Stomach (tissue), 4 donors: ENCODE measurements at regions not wholly inside any gene's neighbourhood (a gene's known extent, or its start where the extent isn't known, plus 50 kb on each side); places are given as distances from the start of the nearest gene placed in this dataset.

ENCODE experiments used
- CTCF ChIP-seq, 7 experiments: fragments of 450-650 bp in 4 of 7; fragments of 200-600 bp in 3 of 7; sonication (generic) in 3 of 7; IDR thresholded peaks; one replicate each; pipeline ENCODE4 v1.5.1; 2016 to 2019; ENCODE audit warnings: antibody characterized with exemption in 7 of 7, control low read depth in 2 of 7, mild to moderate bottlenecking in 1 of 7
- POLR2A ChIP-seq, 4 donors: fragments of 450-650 bp; IDR thresholded peaks; one replicate each; pipeline ENCODE4 v1.6.1; 2016; ENCODE audit warnings: antibody characterized with exemption in 4 of 4, control low read depth in 2 of 4, mild to moderate bottlenecking in 1 of 4, moderate library complexity in 1 of 4
- POLR2AphosphoS5 ChIP-seq, 3 donors: sonication (generic); formaldehyde crosslinking; IDR thresholded peaks; one replicate each; pipeline ENCODE4 v1.6.1; 2016; ENCODE audit warnings: antibody characterized with exemption in 3 of 3

GRCh38 chr5:173763410-173763809 lies 124.7 kb upstream of the CPEB4 start:
- TF ChIP-seq CTCF (IDR thresholded peaks at IDR 0.05) (no peak), POLR2A (IDR thresholded peaks at IDR 0.05) (no peak), POLR2AphosphoS5 (IDR thresholded peaks at IDR 0.05) (no peak)
